Heart left ventricle (tissue), 16 donors: ENCODE measurements at regions not wholly inside any gene's neighbourhood (a gene's known extent, or its start where the extent isn't known, plus 50 kb on each side); places are given as distances from the start of the nearest gene placed in this dataset.

ENCODE experiments used
- ATAC-seq, 4 donors: fragments of 200-7000 bp; cut with Tn5 transposase; one replicate each; pipeline ENCODE4 v1.9.1; 2020 to 2022; ENCODE audit warnings: moderate library complexity in 4 of 4, mild to moderate bottlenecking in 3 of 4, moderate number of reproducible peaks in 1 of 4
- DNase-seq, 5 donors: peaks; one replicate each; pipeline ENCODE4 v3.0.0-alpha.2; 2020
- H3K27ac ChIP-seq, 12 donors: fragments of 200-600 bp; sonication (generic) in 4 of 12; one replicate each; pipeline versions ENCODE4 v1.5.0 to v1.8.0; 2016 to 2022; ENCODE audit warnings: mild to moderate bottlenecking in 2 of 12
- H3K27me3 ChIP-seq, 9 donors: fragments of 200-600 bp; sonication (generic) in 2 of 9; one replicate each; pipeline versions ENCODE4 v1.5.1 to v1.8.0; 2016 to 2022; ENCODE audit warnings: mild to moderate bottlenecking in 3 of 9
- H3K36me3 ChIP-seq, 9 donors: fragments of 200-600 bp; sonication (generic) in 2 of 9; one replicate each; pipeline versions ENCODE4 v1.5.0 to v1.8.0; 2018 to 2022; ENCODE audit warnings: mild to moderate bottlenecking in 2 of 9
- H3K4me1 ChIP-seq, 12 donors: fragments of 200-600 bp; sonication (generic) in 4 of 12; one replicate each; pipeline versions ENCODE4 v1.5.0 to v1.8.0; 2016 to 2022; ENCODE audit warnings: mild to moderate bottlenecking in 3 of 12
- H3K4me3 ChIP-seq, 12 donors: fragments of 200-600 bp; sonication (generic) in 4 of 12; one replicate each; pipeline versions ENCODE4 v1.5.0 to v1.8.0; 2017 to 2022; ENCODE audit warnings: mild to moderate bottlenecking in 9 of 12, moderate library complexity in 4 of 12
- H3K9me3 ChIP-seq, 12 donors: fragments of 200-600 bp; sonication (generic) in 4 of 12; one replicate each; pipeline versions ENCODE4 v1.5.0 to v1.8.0; 2016 to 2022; ENCODE audit warnings: mild to moderate bottlenecking in 1 of 12
- POLR2A ChIP-seq, 2 donors: fragments of 450-650 bp; IDR thresholded peaks; one replicate each; pipeline ENCODE4 v1.6.1; 2017; ENCODE audit warnings: antibody characterized with exemption in 2 of 2, mild to moderate bottlenecking in 2 of 2, moderate library complexity in 2 of 2
- WGBS, 4 donors: extraction: QIAGEN DNeasy Blood & Tissue Kit in 2 of 4; methylation state at CpG; one replicate each; pipeline versions ENCODE4 v1.1.5 to v1.1.7; 2013 to 2018; 5-methylcytosine and 5-hydroxymethylcytosine counted together
- intact Hi-C, 10 donors: fragments of 100-400 bp; cut with DNase I; formaldehyde crosslinking; loops; one replicate each; pipeline versions ENCODE4 v1.11.1 to v1.14.2; 2022
- TF ChIP-seq, protein P1 (sequence below), 12 donors: fragments of 200-600 bp; sonication (generic) in 4 of 12; IDR thresholded peaks; one replicate each; pipeline versions ENCODE4 v1.5.0 to v1.8.0; 2018 to 2022; ENCODE audit warnings: antibody characterized with exemption in 12 of 12, mild to moderate bottlenecking in 5 of 12
- donor health status: ischemic (EF 13 %, LVEDD 7.1; RV severe dilation, severe dysfunction).
- donor health status: healthy with polysubstance abuse.
- donor health status: DM: no; HTN: yes; CAD: no.
- donor health status: DM: no; HTN: no; CAD: no.
- donor health status: ischemic (EF 25% LVEDD 6.9; RV normal size, moderate dysfunction).
- donor health status: ischemic (EF 25% LVEDD 5.7; RV mildly dilated, moderate dysfunction).
- donor health status: healthy.
- donor health status: DM: yes; HTN: yes; CAD: no.
- donor health status: ischemic (EF 35%, LVEDD 5.7; RV mildly dilated, moderate dysfunction).
- donor health status: nonischemic (EF 11% LVEDD 7.7; RV severe dilation, severe dysfunction).
- donor health status: DM: yes; HTN: yes; CAD: no.
- donor health status: PGD.
- donor health status: ischemic (EF 29% LVEDD 5.4; RV normal size, mild dysfunction).
- donor health status: nonischemic (EF 23%, LVEDD 6.1; RV moderate dilation, normal function).

DNA sequence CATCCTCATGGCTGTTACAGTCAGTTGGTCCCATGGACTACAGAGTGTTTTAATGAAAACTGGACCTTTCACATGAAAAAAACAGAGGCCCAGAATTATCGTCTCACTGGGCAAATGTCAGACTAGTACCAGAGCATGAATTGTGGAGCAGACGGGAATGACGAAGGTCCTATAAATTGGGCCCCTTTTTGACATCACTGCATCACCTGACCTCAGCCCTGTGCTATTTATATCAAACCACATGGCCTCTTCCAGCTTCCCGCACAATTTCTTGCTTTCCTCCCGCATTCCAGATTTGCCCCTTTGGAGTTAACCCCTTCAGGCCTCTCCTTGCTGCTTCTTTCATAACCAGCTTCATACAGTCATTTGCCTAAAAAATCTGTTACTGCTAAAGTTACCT lies 301.7 kb downstream of the ATPSCKMT start:
- no peak overlapping the region for H3K27ac ChIP-seq
- ATAC-seq, result no peak
- WGBS, 4 donors, result 24 to 46% (median 37%) methylated on average over 5 of the region's 5 CpGs
- no peaks in the 10 kb centered on the region for H3K9me3 ChIP-seq
- no peaks in the 10 kb centered on the region for H3K4me1 ChIP-seq
- no peak for DNase-seq
- intact Hi-C loops, result no loop called here
- no peak overlapping the region for H3K4me3 ChIP-seq
- no peaks in the 10 kb centered on the region for H3K36me3 ChIP-seq
- H3K27me3 ChIP-seq, result no peaks in the 10 kb centered on the region
- TF ChIP-seq POLR2A (IDR thresholded peaks at IDR 0.05), result no peak
- TF ChIP-seq, protein P1, sequence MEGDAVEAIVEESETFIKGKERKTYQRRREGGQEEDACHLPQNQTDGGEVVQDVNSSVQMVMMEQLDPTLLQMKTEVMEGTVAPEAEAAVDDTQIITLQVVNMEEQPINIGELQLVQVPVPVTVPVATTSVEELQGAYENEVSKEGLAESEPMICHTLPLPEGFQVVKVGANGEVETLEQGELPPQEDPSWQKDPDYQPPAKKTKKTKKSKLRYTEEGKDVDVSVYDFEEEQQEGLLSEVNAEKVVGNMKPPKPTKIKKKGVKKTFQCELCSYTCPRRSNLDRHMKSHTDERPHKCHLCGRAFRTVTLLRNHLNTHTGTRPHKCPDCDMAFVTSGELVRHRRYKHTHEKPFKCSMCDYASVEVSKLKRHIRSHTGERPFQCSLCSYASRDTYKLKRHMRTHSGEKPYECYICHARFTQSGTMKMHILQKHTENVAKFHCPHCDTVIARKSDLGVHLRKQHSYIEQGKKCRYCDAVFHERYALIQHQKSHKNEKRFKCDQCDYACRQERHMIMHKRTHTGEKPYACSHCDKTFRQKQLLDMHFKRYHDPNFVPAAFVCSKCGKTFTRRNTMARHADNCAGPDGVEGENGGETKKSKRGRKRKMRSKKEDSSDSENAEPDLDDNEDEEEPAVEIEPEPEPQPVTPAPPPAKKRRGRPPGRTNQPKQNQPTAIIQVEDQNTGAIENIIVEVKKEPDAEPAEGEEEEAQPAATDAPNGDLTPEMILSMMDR (IDR thresholded peaks at IDR 0.05), result no peak

DNA sequence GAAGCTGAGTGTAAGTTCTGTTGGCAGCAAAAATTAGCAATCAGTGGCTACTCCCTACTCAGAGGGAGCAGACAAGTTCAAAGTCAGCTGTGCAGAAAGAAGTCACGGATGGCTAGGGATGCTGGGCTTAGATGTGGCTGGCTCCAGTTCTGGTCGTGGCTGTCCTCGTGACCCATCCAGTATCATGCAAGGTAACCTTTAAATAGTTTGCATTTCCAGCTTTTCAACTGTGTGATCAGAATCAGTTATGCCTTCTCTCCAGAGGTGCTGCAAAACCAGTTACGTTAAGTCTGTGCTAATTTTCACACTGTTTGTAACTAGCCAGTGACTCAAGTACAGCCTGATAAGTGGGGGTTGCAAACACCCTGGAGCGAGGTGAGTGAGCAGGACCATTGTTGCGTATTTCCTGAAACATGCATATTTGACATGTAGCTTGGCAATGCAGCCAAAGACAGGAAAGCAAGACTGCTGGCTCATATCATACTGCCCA lies 302.4 kb downstream of the ATPSCKMT start:
- no peak for TF ChIP-seq POLR2A (IDR thresholded peaks at IDR 0.05)
- TF ChIP-seq, protein P1 (IDR thresholded peaks at IDR 0.05), result no peak
- Histone ChIP-seq H3K27ac (no peak overlapping the region), H3K4me1 (no peaks in the 10 kb centered on the region), H3K9me3 (no peaks in the 10 kb centered on the region), H3K4me3 (no peak overlapping the region), H3K27me3 (no peaks in the 10 kb centered on the region), H3K36me3 (no peaks in the 10 kb centered on the region)
- no peak for DNase-seq
- WGBS, 4 donors, result 63 to 80% (median 71%) methylated on average over 6 of the region's 6 CpGs
- intact Hi-C loops, result no loop called here
- no peak for ATAC-seq

DNA sequence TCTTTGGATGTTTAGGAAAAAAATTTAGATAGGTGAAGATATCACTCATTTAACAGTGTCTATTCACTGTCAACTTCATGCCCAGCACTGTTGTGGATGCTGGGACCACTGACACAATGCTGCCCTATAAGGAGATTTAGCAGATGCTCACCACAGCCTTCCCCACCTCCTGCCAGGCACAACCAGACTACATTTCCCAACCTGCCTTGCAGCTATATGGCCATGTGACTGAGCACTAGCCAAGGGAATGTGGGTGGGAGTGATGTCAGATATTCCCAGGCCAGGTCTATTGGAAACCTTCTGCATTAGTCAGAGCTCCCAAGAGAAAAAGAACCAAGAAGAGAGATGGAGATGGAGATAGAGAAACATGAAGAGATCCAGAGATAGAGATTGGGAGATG lies 302.6 kb upstream of the TAS2R1 start:
- Histone ChIP-seq H3K4me3 (no peak overlapping the region), H3K27me3 (no peaks in the 10 kb centered on the region), H3K27ac (no peak overlapping the region), H3K36me3 (no peaks in the 10 kb centered on the region), H3K9me3 (peaks cover 0 to 25% (median 0%) of the 10 kb centered on the region in 12 donors), H3K4me1 (no peaks in the 10 kb centered on the region)
- ATAC-seq (no peak), DNase-seq (no peak)
- TF ChIP-seq, protein P1 (IDR thresholded peaks at IDR 0.05), result no peak
- no peak for TF ChIP-seq POLR2A (IDR thresholded peaks at IDR 0.05)
- intact Hi-C loops, result no loop called here

DNA sequence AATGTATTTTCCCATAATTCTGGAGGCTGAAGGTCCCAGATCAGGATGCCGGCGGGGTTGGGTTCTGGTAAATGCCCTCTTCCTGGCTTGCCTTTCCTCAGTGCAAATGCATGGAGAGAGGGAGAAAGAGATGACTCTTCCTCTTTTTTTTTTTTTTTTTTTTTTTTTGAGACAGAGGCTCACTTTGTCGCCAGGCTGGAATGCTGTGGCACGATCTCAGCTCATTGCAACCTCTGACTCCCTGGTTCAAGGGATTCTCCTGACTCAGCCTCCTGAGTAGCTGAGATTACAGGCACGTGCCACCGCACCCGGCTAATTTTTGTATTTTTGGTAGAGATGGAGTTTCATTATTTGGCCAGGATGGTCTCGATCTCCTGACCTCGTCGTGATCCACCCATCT lies 300.0 kb upstream of the TAS2R1 start:
- no peak overlapping the region for H3K4me3 ChIP-seq
- WGBS, 4 donors, result 89 to 96% (median 91%) methylated on average over 10 of the region's 10 CpGs
- intact Hi-C loops, result no loop called here
- DNase-seq, result no peak
- H3K27me3 ChIP-seq, result no peaks in the 10 kb centered on the region
- ATAC-seq, result no peak
- no peak overlapping the region for H3K27ac ChIP-seq
- no peaks in the 10 kb centered on the region for H3K4me1 ChIP-seq
- H3K36me3 ChIP-seq, result no peaks in the 10 kb centered on the region
- H3K9me3 ChIP-seq, result peaks cover 0 to 17% (median 0%) of the 10 kb centered on the region in 12 donors
- TF ChIP-seq, protein P1 (IDR thresholded peaks at IDR 0.05), result no peak
- TF ChIP-seq POLR2A (IDR thresholded peaks at IDR 0.05), result no peak
